ENCODE measurements at regions not wholly inside any gene's neighbourhood (a gene's known extent, or its start where the extent isn't known, plus 50 kb on each side); places are given as distances from the start of the nearest gene placed in this dataset.

- TF ChIP-seq, protein P1, sequence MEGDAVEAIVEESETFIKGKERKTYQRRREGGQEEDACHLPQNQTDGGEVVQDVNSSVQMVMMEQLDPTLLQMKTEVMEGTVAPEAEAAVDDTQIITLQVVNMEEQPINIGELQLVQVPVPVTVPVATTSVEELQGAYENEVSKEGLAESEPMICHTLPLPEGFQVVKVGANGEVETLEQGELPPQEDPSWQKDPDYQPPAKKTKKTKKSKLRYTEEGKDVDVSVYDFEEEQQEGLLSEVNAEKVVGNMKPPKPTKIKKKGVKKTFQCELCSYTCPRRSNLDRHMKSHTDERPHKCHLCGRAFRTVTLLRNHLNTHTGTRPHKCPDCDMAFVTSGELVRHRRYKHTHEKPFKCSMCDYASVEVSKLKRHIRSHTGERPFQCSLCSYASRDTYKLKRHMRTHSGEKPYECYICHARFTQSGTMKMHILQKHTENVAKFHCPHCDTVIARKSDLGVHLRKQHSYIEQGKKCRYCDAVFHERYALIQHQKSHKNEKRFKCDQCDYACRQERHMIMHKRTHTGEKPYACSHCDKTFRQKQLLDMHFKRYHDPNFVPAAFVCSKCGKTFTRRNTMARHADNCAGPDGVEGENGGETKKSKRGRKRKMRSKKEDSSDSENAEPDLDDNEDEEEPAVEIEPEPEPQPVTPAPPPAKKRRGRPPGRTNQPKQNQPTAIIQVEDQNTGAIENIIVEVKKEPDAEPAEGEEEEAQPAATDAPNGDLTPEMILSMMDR (IDR thresholded peaks at IDR 0.05): no peak
- no peak for TF ChIP-seq POLR2A (IDR thresholded peaks at IDR 0.05)
Observed at GRCh38 chr11:8757533-8757932, 74.9 kb downstream of the RPL27A start.

Data from sigmoid colon (tissue), 3 donors.